GM12891 (cell line): ENCODE measurements at regions not wholly inside any gene's neighbourhood (a gene's known extent, or its start where the extent isn't known, plus 50 kb on each side); places are given as distances from the start of the nearest gene placed in this dataset.

Experiments
- PAX5 ChIP-seq: IDR thresholded peaks from 2 replicates; pipeline ENCODE4 v1.6.1; 2011; ENCODE audit warnings: low read length, moderate library complexity, mild to moderate bottlenecking; ENCODE audit not compliant: insufficient read depth, severe bottlenecking
- POLR2A ChIP-seq: IDR thresholded peaks from 2 replicates; pipeline ENCODE4 v1.6.1; 2011; ENCODE audit warnings: low read depth, low read length, control low read depth
- POLR2AphosphoS5 ChIP-seq: IDR thresholded peaks from 2 replicates; pipeline ENCODE4 v1.6.1; 2011; ENCODE audit warnings: low read depth, low read length, control low read depth
- SPI1 ChIP-seq: IDR thresholded peaks from 2 replicates; pipeline ENCODE4 v1.6.1; 2011; ENCODE audit warnings: low read depth, low read length, control low read depth
- TAF1 ChIP-seq: IDR thresholded peaks from 2 replicates; pipeline ENCODE4 v1.6.1; 2011; ENCODE audit warnings: low read depth, low read length, control low read depth

- TF ChIP-seq POLR2AphosphoS5 (no peak), POLR2A (no peak), TAF1 (no peak), SPI1 (no peak), PAX5 (no peak)
These were observed 176.3 kb downstream of the C12orf75 start for GRCh38 chr12:105506678-105507310.
